ENCODE measurements at regions not wholly inside any gene's neighbourhood (a gene's known extent, or its start where the extent isn't known, plus 50 kb on each side); places are given as distances from the start of the nearest gene placed in this dataset.

DNA sequence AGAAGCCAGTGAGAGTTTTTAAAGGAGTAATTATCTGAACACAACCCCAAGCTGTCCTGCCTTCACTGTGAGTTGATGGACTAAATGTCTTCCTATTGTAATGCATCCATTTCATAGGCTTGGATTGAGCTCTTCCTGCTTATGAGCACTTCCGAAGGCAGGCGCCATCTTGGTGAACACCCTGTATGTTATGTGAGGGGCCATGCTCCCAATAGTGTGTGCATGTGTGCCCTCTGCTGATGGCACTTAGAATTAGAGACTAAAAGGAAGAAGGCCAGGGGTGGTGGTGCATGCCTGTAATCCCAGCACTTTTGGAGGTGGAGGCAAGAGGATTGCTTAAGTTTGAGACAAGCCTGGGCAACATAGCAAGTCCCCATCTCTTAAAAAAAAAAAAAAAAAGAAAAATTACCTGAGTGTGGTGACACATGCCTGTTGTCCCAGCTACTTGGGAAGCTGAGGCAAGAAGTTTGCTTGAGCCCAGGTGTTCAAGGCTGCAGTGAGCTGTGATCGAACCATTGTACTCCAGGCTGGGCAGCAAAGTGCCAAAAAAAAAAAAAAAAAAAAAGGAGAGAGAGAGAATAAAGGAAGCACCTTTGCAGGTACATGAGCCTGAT lies 65.0 kb downstream of the C9orf152 start (continued):
- TF ChIP-seq REST (IDR thresholded peaks at IDR 0.05) (no peak), ZC3H11A (IDR thresholded peaks at IDR 0.05) (no peak), CBX2 (IDR thresholded peaks at IDR 0.05; ENCODE audit: borderline replicate concordance, low read depth) (no peak), RAD21 (conservative IDR thresholded peaks at IDR 0.05 in 1 of 2, IDR thresholded peaks at IDR 0.05 in 1 of 2) (peak; percentile 49 to 60), HOXB13 (CRISPR knock-in tag; IDR thresholded peaks at IDR 0.05; ENCODE audit: low read depth) (no peak)

DNA sequence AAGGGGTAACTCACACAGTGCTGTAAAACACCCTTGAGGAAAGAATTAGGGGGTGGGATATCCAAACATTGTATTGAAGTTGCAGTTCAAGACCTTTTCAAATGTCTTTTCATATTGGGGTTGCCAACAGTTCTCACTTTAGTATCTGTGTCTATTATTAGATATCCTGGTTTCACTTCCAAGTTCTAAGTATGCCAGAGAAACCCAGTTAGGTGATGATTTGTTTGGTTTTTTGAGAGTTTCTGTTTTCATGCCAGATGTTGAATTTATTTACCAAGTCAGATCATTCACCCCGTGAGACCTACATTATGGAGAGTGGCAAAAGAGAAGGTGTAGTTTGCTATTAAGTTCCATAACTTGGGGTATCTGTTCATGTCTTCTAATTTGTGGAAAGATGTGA lies 64.5 kb downstream of the C9orf152 start:
- ATAC-seq (no peak), FAIRE-seq (no peak), DNase-seq (ENCODE audit: low read depth in 1 of 2, low spot score in 1 of 2) (no peak)
- POLR2A ChIA-PET = no interaction called here
- Histone ChIP-seq H3K27ac (no peak overlapping the region), H3K4me3 (no peak overlapping the region), H3K4me1 (peaks cover 35% of the 10 kb centered on the region), H3K4me2 (no peak overlapping the region), H3K9me3 (no peaks in the 10 kb centered on the region)
- WGBS (ENCODE audit: missing lambda C conversion rate) = 69% methylated on average over 1 of the region's 1 CpG
- TF ChIP-seq ZFP36 (IDR thresholded peaks at IDR 0.05; ENCODE audit: borderline replicate concordance, partially characterized antibody) (no peak), CBX2 (IDR thresholded peaks at IDR 0.05; ENCODE audit: borderline replicate concordance, low read depth) (no peak), USF2 (IDR thresholded peaks at IDR 0.05) (no peak), HOXB5 (CRISPR knock-in tag; IDR thresholded peaks at IDR 0.05) (no peak), KDM5A (IDR thresholded peaks at IDR 0.05) (no peak), BHLHE40 (IDR thresholded peaks at IDR 0.05; ENCODE audit: low read depth, low read length) (no peak)
- CTCF ChIA-PET = interaction anchor here (0.7 to 13.7 kb wide), 6 partner anchors 10 to 573 kb away, joined by 3 to 207 read pairs (median 8); no protein-coding TSS in a partner anchor

GRCh38 chr9:110143950-110144545 lies 63.9 kb downstream of the C9orf152 start:
- WGBS (ENCODE audit: missing lambda C conversion rate) = 95% methylated on average over 2 of the region's 2 CpGs
- no peak overlapping the region for H3K27ac ChIP-seq
- DNase-seq (ENCODE audit: low read depth in 1 of 2, low spot score in 1 of 2) (no peak), ATAC-seq (no peak), FAIRE-seq (no peak)
- H3K4me3 ChIP-seq = no peak overlapping the region
- peaks cover 35% of the 10 kb centered on the region for H3K4me1 ChIP-seq
- H3K4me2 ChIP-seq = no peak overlapping the region
- ChIA-PET CTCF (interaction anchor here (0.5 to 13.7 kb wide), 6 partner anchors 9 to 241 kb away, joined by 3 to 207 read pairs (median 8); no protein-coding TSS in a partner anchor), POLR2A (no interaction called here)
- no peaks in the 10 kb centered on the region for H3K9me3 ChIP-seq
- TF ChIP-seq NFE2L2 (conservative IDR thresholded peaks at IDR 0.05; ENCODE audit: low read length) (no peak), ZSCAN20 (CRISPR knock-in tag; IDR thresholded peaks at IDR 0.05) (no peak), ESRRA (IDR thresholded peaks at IDR 0.05; ENCODE audit: borderline replicate concordance, low read length) (no peak), FOSL2 (IDR thresholded peaks at IDR 0.05) (no peak), FOSL2 (CRISPR knock-in tag; IDR thresholded peaks at IDR 0.05) (no peak), ZFP36 (IDR thresholded peaks at IDR 0.05; ENCODE audit: borderline replicate concordance, partially characterized antibody) (no peak), CEBPB (IDR thresholded peaks at IDR 0.05) (no peak), HOXB13 (CRISPR knock-in tag; IDR thresholded peaks at IDR 0.05; ENCODE audit: low read depth) (no peak), RARB (CRISPR knock-in tag; IDR thresholded peaks at IDR 0.05) (no peak), PBX3 (IDR thresholded peaks at IDR 0.05) (no peak), ZNF302 (CRISPR knock-in tag; IDR thresholded peaks at IDR 0.05) (no peak), HMGXB4 (CRISPR knock-in tag; IDR thresholded peaks at IDR 0.05; ENCODE audit: borderline replicate concordance) (no peak), JUN (IDR thresholded peaks at IDR 0.05) (no peak), GATA3 (IDR thresholded peaks at IDR 0.05; ENCODE audit: borderline replicate concordance) (no peak)
- TF ChIP-seq, protein P1, sequence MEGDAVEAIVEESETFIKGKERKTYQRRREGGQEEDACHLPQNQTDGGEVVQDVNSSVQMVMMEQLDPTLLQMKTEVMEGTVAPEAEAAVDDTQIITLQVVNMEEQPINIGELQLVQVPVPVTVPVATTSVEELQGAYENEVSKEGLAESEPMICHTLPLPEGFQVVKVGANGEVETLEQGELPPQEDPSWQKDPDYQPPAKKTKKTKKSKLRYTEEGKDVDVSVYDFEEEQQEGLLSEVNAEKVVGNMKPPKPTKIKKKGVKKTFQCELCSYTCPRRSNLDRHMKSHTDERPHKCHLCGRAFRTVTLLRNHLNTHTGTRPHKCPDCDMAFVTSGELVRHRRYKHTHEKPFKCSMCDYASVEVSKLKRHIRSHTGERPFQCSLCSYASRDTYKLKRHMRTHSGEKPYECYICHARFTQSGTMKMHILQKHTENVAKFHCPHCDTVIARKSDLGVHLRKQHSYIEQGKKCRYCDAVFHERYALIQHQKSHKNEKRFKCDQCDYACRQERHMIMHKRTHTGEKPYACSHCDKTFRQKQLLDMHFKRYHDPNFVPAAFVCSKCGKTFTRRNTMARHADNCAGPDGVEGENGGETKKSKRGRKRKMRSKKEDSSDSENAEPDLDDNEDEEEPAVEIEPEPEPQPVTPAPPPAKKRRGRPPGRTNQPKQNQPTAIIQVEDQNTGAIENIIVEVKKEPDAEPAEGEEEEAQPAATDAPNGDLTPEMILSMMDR (IDR thresholded peaks at IDR 0.05) = no peak

Measured in A549 (cell line).